OCI-LY3 (cell line): ENCODE measurements at regions not wholly inside any gene's neighbourhood (a gene's known extent, or its start where the extent isn't known, plus 50 kb on each side); places are given as distances from the start of the nearest gene placed in this dataset.

Experiments used
- H2AFZ ChIP-seq: fragments of 200-600, 300-600 bp; shearing (Covaris generic); 2 replicates; pipeline ENCODE4 v1.6.0; 2014; ENCODE audit warnings: antibody characterized with exemption, low read depth, low read length
- H3K27ac ChIP-seq: fragments of 200-600, 300-600 bp; sonication (generic); 2 replicates; pipeline ENCODE4 v1.5.1; 2014; ENCODE audit warnings: mild to moderate bottlenecking, low read length, moderate library complexity, mixed read lengths
- H3K27me3 ChIP-seq: fragments of 200-600, 300-600 bp; sonication (generic); 2 replicates; pipeline ENCODE4 v1.6.1; 2014; ENCODE audit warnings: low read depth, low read length, mixed read lengths
- H3K36me3 ChIP-seq: fragments of 200-600, 300-600 bp; sonication (generic); replicated peaks from 2 replicates; pipeline ENCODE3; 2014; ENCODE audit warnings: low read depth, low read length, mixed read lengths
- H3K4me1 ChIP-seq: fragments of 300-600, 200-600 bp; sonication (generic); 2 replicates; pipeline ENCODE4 v1.6.1; 2014; ENCODE audit warnings: low read length, mixed read lengths
- H3K4me2 ChIP-seq: fragments of 200-600, 300-600 bp; sonication (generic); 2 replicates; pipeline ENCODE4 v1.6.1; 2014; ENCODE audit warnings: low read length, mixed read lengths
- H3K4me3 ChIP-seq: fragments of 300-600, 200-600 bp; sonication (generic); 2 replicates; pipeline ENCODE4 v1.5.1; 2014; ENCODE audit warnings: antibody characterized with exemption, mild to moderate bottlenecking, low read length, moderate library complexity
- H3K79me2 ChIP-seq: fragments of 300-600, 200-600 bp; shearing (Covaris generic); 2 replicates; pipeline ENCODE4 v1.6.1; 2014; ENCODE audit warnings: mild to moderate bottlenecking, low read length, mixed read lengths
- H3K9ac ChIP-seq: fragments of 300-600, 200-600 bp; shearing (Covaris generic); 2 replicates; pipeline ENCODE4 v1.6.0; 2014; ENCODE audit warnings: mild to moderate bottlenecking, low read length, moderate library complexity
- H3K9me3 ChIP-seq: fragments of 200-600, 300-600 bp; shearing (Covaris generic); 2 replicates; pipeline ENCODE4 v1.6.1; 2014; ENCODE audit warnings: low read length, mixed read lengths; ENCODE audit not compliant: insufficient read depth
- H4K20me1 ChIP-seq: fragments of 200-600, 300-600 bp; sonication (generic); 2 replicates; pipeline ENCODE4 v1.6.1; 2016; ENCODE audit warnings: low read length, mixed read lengths; ENCODE audit not compliant: insufficient read depth
- EZH2phosphoT487 ChIP-seq: fragments of 200-600 bp; shearing (Covaris generic); IDR thresholded peaks from 2 replicates; pipeline ENCODE4 v1.6.1; 2018; ENCODE audit warnings: antibody characterized with exemption, mixed run types, low read depth
- TF ChIP-seq, protein P1 (sequence below): fragments of 200-600, 300-600 bp; sonication (generic); IDR thresholded peaks from 2 replicates; pipeline ENCODE4 v1.5.1; 2014; ENCODE audit warnings: antibody characterized with exemption, low read length, low read depth

DNA sequence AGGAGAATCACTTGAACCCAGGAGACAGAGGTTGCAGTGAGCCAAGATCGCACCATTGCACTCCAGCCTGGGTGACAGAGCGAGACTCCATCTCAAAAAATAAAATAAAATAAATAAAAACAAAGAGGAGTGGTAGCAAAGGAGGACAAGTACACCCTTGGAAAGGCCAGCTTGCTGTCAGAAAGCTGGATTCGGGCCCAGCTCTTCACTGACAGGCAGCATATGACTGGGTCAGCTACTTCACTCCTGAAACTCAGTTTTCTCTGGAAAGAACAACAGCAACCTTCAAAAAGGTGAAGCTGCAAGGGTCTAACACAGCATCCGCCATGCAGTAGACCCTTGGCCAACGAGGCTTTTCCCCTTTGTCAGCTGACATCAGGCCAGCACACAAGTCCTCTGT, 156.0 kb upstream of the TIAM1 start:
- TF ChIP-seq, protein P1, sequence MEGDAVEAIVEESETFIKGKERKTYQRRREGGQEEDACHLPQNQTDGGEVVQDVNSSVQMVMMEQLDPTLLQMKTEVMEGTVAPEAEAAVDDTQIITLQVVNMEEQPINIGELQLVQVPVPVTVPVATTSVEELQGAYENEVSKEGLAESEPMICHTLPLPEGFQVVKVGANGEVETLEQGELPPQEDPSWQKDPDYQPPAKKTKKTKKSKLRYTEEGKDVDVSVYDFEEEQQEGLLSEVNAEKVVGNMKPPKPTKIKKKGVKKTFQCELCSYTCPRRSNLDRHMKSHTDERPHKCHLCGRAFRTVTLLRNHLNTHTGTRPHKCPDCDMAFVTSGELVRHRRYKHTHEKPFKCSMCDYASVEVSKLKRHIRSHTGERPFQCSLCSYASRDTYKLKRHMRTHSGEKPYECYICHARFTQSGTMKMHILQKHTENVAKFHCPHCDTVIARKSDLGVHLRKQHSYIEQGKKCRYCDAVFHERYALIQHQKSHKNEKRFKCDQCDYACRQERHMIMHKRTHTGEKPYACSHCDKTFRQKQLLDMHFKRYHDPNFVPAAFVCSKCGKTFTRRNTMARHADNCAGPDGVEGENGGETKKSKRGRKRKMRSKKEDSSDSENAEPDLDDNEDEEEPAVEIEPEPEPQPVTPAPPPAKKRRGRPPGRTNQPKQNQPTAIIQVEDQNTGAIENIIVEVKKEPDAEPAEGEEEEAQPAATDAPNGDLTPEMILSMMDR: no peak
- TF ChIP-seq EZH2phosphoT487: no peak
- Histone ChIP-seq H3K36me3 (no peaks in the 10 kb centered on the region), H3K4me3 (no peak overlapping the region), H3K4me1 (no peaks in the 10 kb centered on the region), H3K79me2 (no peaks in the 10 kb centered on the region), H3K4me2 (no peak overlapping the region), H3K27me3 (peaks cover 2% of the 10 kb centered on the region; the same call in 1 of the 2 replicates), H3K9ac (no peak overlapping the region), H2AFZ (no peak overlapping the region), H4K20me1 (no peaks in the 10 kb centered on the region), H3K27ac (no peak overlapping the region), H3K9me3 (no peaks in the 10 kb centered on the region)

DNA sequence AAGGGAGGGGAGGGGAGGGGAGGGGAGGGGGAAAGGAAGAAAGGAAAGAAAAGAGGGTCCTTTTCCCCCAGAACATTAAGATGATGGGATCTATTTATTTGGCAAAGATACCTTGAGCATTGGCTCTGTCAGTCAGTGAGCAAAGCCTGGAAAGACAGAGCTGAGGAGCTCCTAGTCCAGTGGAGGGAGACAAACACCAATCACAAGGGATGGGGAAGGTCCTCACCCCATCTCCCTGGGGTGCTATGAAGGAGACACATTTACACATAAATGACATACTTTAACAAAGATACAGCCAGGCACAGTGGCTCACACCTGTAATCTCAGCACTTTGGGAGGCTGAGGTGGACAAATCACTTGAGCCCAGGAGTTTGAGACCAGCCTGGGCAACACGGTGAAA, 154.9 kb upstream of the TIAM1 start:
- Histone ChIP-seq H4K20me1 (no peaks in the 10 kb centered on the region), H3K4me1 (no peaks in the 10 kb centered on the region), H3K4me2 (no peak overlapping the region), H3K79me2 (no peaks in the 10 kb centered on the region), H3K9ac (no peak overlapping the region), H3K27me3 (no peaks in the 10 kb centered on the region; the same call in 1 of the 2 replicates), H3K9me3 (no peaks in the 10 kb centered on the region), H2AFZ (no peak overlapping the region), H3K4me3 (no peak overlapping the region), H3K27ac (no peak overlapping the region), H3K36me3 (no peaks in the 10 kb centered on the region)
- TF ChIP-seq, protein P1: no peak
- no peak for TF ChIP-seq EZH2phosphoT487

DNA sequence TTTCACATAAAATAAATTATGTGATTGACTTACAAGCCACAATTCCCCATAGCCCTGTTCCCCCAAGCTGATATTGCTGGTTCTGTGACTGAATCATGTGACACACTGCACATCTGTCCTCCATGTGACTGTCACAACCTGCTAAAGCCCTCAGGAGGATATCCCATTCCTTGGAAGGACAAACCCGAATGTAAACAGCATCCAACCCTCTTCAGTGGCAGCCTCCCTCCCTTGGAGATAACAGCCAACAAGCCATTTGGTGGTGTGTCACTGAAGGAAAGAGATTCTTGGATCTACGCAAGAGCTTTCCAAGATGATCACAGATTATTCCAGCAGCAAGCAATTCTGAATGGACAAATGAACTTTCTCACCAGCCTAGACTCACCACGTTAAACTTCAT, 153.9 kb upstream of the TIAM1 start:
- no peak overlapping the region for H3K4me3 ChIP-seq
- H3K27me3 ChIP-seq: no peaks in the 10 kb centered on the region; the same call in 1 of the 2 replicates
- no peak overlapping the region for H3K9ac ChIP-seq
- H3K79me2 ChIP-seq: no peaks in the 10 kb centered on the region
- H3K36me3 ChIP-seq: no peaks in the 10 kb centered on the region
- H3K4me1 ChIP-seq: no peaks in the 10 kb centered on the region
- H3K9me3 ChIP-seq: no peaks in the 10 kb centered on the region
- H4K20me1 ChIP-seq: no peaks in the 10 kb centered on the region
- TF ChIP-seq, protein P1: no peak
- no peak for TF ChIP-seq EZH2phosphoT487
- H3K27ac ChIP-seq: no peak overlapping the region
- H3K4me2 ChIP-seq: no peak overlapping the region
- H2AFZ ChIP-seq: no peak overlapping the region

DNA sequence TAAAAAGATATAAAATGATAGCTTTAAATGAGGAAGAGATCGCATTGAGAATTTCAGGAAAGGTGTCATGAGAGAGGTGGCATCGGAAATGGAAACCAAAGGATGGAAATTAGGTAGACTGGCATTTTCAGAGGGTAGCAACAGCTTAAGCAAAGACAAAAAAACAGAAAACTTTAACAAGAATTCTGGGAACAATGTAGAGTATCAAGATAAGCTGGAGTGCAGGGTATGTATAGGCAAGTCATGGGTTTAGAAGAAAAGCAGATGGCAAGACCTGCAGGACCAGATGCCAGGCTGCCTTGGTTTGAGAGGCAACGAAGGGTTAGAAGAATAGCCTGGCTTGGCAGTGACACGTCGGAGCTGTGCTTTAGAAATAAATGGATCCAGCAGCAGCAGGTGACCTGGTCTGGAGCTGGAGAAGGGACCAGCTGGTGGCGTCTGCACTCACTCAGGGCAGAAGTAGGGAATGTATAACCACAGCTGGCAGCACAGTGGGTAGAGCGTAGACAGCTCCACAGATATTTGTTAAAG, 149.4 kb upstream of the TIAM1 start:
- Histone ChIP-seq H3K4me1 (no peaks in the 10 kb centered on the region), H3K9me3 (no peaks in the 10 kb centered on the region), H3K9ac (no peak overlapping the region), H3K36me3 (no peaks in the 10 kb centered on the region), H3K79me2 (no peaks in the 10 kb centered on the region), H4K20me1 (no peaks in the 10 kb centered on the region), H2AFZ (no peak overlapping the region), H3K27me3 (no peaks in the 10 kb centered on the region; the same call in 1 of the 2 replicates), H3K27ac (no peak overlapping the region), H3K4me3 (no peak overlapping the region), H3K4me2 (no peak overlapping the region)
- TF ChIP-seq EZH2phosphoT487: no peak
- TF ChIP-seq, protein P1: no peak
